Fibroblast of lung (primary cell): ENCODE measurements at regions not wholly inside any gene's neighbourhood (a gene's known extent, or its start where the extent isn't known, plus 50 kb on each side); places are given as distances from the start of the nearest gene placed in this dataset.
"Not testable (repeated sequence)": the region's sequence is repeated elsewhere in the genome, so short reads cannot be mapped to it uniquely, and the experiment has no call there.

ENCODE experiments used
- DNase-seq, 2 donors: peaks; one replicate each; pipeline versions ENCODE4 v3.0.0 to v3.0.0-alpha.2; 2010; ENCODE audit warnings: low read depth in 2 of 2
- H2AFZ ChIP-seq: 2 replicates; pipeline ENCODE4 v1.5.1; 2012; ENCODE audit warnings: low read length, control low read depth, inconsistent platforms
- H3K27ac ChIP-seq: 2 replicates; pipeline ENCODE4 v1.5.1; 2011; ENCODE audit warnings: low read length, control low read depth; ENCODE audit not compliant: insufficient read depth
- H3K27me3 ChIP-seq: 2 replicates; pipeline ENCODE4 v1.5.1; 2011; ENCODE audit warnings: mild to moderate bottlenecking, low read length; ENCODE audit not compliant: control insufficient read depth, insufficient read depth
- H3K36me3 ChIP-seq: 2 replicates; pipeline ENCODE4 v1.5.1; 2011; ENCODE audit warnings: low read length; ENCODE audit not compliant: control insufficient read depth, insufficient read depth
- H3K4me1 ChIP-seq: 2 replicates; pipeline ENCODE4 v1.5.1; 2011; ENCODE audit warnings: low read length; ENCODE audit not compliant: control insufficient read depth, insufficient read depth; ENCODE audit errors: extremely low read depth
- H3K4me2 ChIP-seq: 2 replicates; pipeline ENCODE4 v1.5.1; 2011; ENCODE audit warnings: low read length, control low read depth; ENCODE audit not compliant: insufficient read depth; ENCODE audit errors: extremely low read depth
- H3K4me3 ChIP-seq, 4 experiments: fragments of 200-600 bp in 1 of 4; sonication (generic) in 1 of 4; replicated peaks in 1 of 4; 2 replicates each; pipeline ENCODE4 v1.5.1; 2011 to 2016; ENCODE audit warnings: low read length in 4 of 4, low read depth in 3 of 4, mild to moderate bottlenecking in 3 of 4, control low read depth in 2 of 4, inconsistent platforms in 1 of 4, mixed read lengths in 1 of 4; ENCODE audit not compliant: insufficient read depth in 1 of 4; ENCODE audit errors: control extremely low read depth in 1 of 4
- H3K79me2 ChIP-seq: 2 replicates; pipeline ENCODE4 v1.5.1; 2012; ENCODE audit warnings: mild to moderate bottlenecking, low read length, inconsistent platforms; ENCODE audit not compliant: control insufficient read depth, insufficient read depth
- H3K9ac ChIP-seq: 2 replicates; pipeline ENCODE4 v1.5.1; 2011; ENCODE audit warnings: mild to moderate bottlenecking, low read length, control low read depth; ENCODE audit not compliant: insufficient read depth
- H3K9me3 ChIP-seq: 2 replicates; pipeline ENCODE4 v1.5.1; 2012; ENCODE audit warnings: low read depth, low read length; ENCODE audit not compliant: control insufficient read depth, insufficient read depth
- H4K20me1 ChIP-seq: 2 replicates; pipeline ENCODE4 v1.5.1; 2011; ENCODE audit warnings: low read length; ENCODE audit not compliant: control insufficient read depth, insufficient read depth; ENCODE audit errors: extremely low read depth
- CTCF ChIP-seq, 2 donors: IDR thresholded peaks in 1 of 2; conservative IDR thresholded peaks in 1 of 2; 1 replicate in 1 of 2; 2 replicates in 1 of 2; pipeline ENCODE4 v1.5.1; 2011 to 2012; ENCODE audit warnings: low read length in 2 of 2, control low read depth in 1 of 2, inconsistent platforms in 1 of 2, low read depth in 1 of 2, mild to moderate bottlenecking in 1 of 2
- EZH2 ChIP-seq: IDR thresholded peaks from 2 replicates; pipeline ENCODE4 v1.5.1; 2012; ENCODE audit warnings: low read length, control low read depth, mild to moderate bottlenecking; ENCODE audit errors: missing control alignments

GRCh38 chr21:20031807-20032206 is 966.4 kb upstream of the NCAM2 start:
- Histone ChIP-seq H3K4me1 (no peaks in the 10 kb centered on the region), H3K9ac (no peak overlapping the region), H3K9me3 (no peaks in the 10 kb centered on the region), H3K27ac (no peak overlapping the region), H3K4me2 (no peak overlapping the region), H3K79me2 (no peaks in the 10 kb centered on the region), H4K20me1 (no peaks in the 10 kb centered on the region), H2AFZ (no peak overlapping the region), H3K27me3 (no peaks in the 10 kb centered on the region), H3K4me3 (no peak overlapping the region), H3K36me3 (no peaks in the 10 kb centered on the region)
- TF ChIP-seq CTCF (conservative IDR thresholded peaks at IDR 0.05 in 1 of 2, IDR thresholded peaks at IDR 0.05 in 1 of 2; ENCODE audit: low read depth in 1 of 2, low read length in 2 of 2) (no peak), EZH2 (no peak)
- no peak for DNase-seq

GRCh38 chr21:20040768-20041167 is 957.4 kb upstream of the NCAM2 start:
- no peak for DNase-seq
- TF ChIP-seq CTCF (conservative IDR thresholded peaks at IDR 0.05 in 1 of 2, IDR thresholded peaks at IDR 0.05 in 1 of 2; ENCODE audit: low read depth in 1 of 2, low read length in 2 of 2) (no peak), EZH2 (no peak)
- Histone ChIP-seq H3K27me3 (no peaks in the 10 kb centered on the region), H3K4me3 (no peak overlapping the region), H3K9ac (no peak overlapping the region), H3K79me2 (no peaks in the 10 kb centered on the region), H2AFZ (no peak overlapping the region), H3K27ac (no peak overlapping the region), H3K36me3 (no peaks in the 10 kb centered on the region), H3K9me3 (no peaks in the 10 kb centered on the region), H3K4me2 (no peak overlapping the region), H3K4me1 (no peaks in the 10 kb centered on the region), H4K20me1 (no peaks in the 10 kb centered on the region)

GRCh38 chr21:20045197-20045596 is 953.0 kb upstream of the NCAM2 start:
- H3K27me3 ChIP-seq, result no peaks in the 10 kb centered on the region
- no peaks in the 10 kb centered on the region for H3K79me2 ChIP-seq
- H3K4me2 ChIP-seq, result no peak overlapping the region
- TF ChIP-seq EZH2 (no peak), CTCF (conservative IDR thresholded peaks at IDR 0.05 in 1 of 2, IDR thresholded peaks at IDR 0.05 in 1 of 2; ENCODE audit: low read depth in 1 of 2, low read length in 2 of 2) (no peak)
- no peaks in the 10 kb centered on the region for H3K4me1 ChIP-seq
- no peak overlapping the region for H3K9ac ChIP-seq
- H3K36me3 ChIP-seq, result no peaks in the 10 kb centered on the region
- no peaks in the 10 kb centered on the region for H3K9me3 ChIP-seq
- H3K27ac ChIP-seq, result no peak overlapping the region
- no peaks in the 10 kb centered on the region for H4K20me1 ChIP-seq
- DNase-seq, result no peak
- no peak overlapping the region for H3K4me3 ChIP-seq
- no peak overlapping the region for H2AFZ ChIP-seq

GRCh38 chr21:20048130-20048837 is 949.9 kb upstream of the NCAM2 start:
- not testable (repeated sequence) for H3K4me3 ChIP-seq, H3K36me3 ChIP-seq, H3K4me2 ChIP-seq

More at GRCh38 chr21:20048130-20048837, 949.9 kb upstream of the NCAM2 start:
- not testable (repeated sequence) for H3K27ac ChIP-seq, H3K79me2 ChIP-seq, H2AFZ ChIP-seq, H3K4me1 ChIP-seq, H3K9ac ChIP-seq, H4K20me1 ChIP-seq, DNase-seq, H3K27me3 ChIP-seq, H3K9me3 ChIP-seq
